ENCODE measurements at regions not wholly inside any gene's neighbourhood (a gene's known extent, or its start where the extent isn't known, plus 50 kb on each side); places are given as distances from the start of the nearest gene placed in this dataset.

- Mint-ChIP-seq H3K4me1 (ENCODE audit: low read depth, unreplicated experiment) (no peaks in the 10 kb centered on the region), H3K27ac (ENCODE audit: unreplicated experiment) (no peak overlapping the region), H3K9me3 (ENCODE audit: unreplicated experiment) (no peaks in the 10 kb centered on the region), H3K4me3 (ENCODE audit: unreplicated experiment) (no peak overlapping the region), H3K36me3 (ENCODE audit: low read depth, unreplicated experiment) (no peaks in the 10 kb centered on the region), H3K27me3 (ENCODE audit: low read depth, unreplicated experiment) (peaks cover 2% of the 10 kb centered on the region)
- Histone ChIP-seq H3K4me1 (ENCODE audit: insufficient read depth, low read length) (no peaks in the 10 kb centered on the region), H3K27me3 (ENCODE audit: insufficient read depth, low read length) (no peaks in the 10 kb centered on the region), H3K9ac (ENCODE audit: low read length) (no peak overlapping the region), H3K4me3 (ENCODE audit: insufficient read depth, low read depth, low read length) (no peak overlapping the region), H4K20me1 (ENCODE audit: insufficient read depth, low read length) (no peaks in the 10 kb centered on the region), H3K4me2 (ENCODE audit: low read length) (no peak overlapping the region), H3K9me3 (ENCODE audit: insufficient read depth, low read depth, low read length) (no peaks in the 10 kb centered on the region), H2AFZ (ENCODE audit: low read depth, low read length) (no peak overlapping the region), H3K79me2 (ENCODE audit: insufficient read depth, low read length) (no peaks in the 10 kb centered on the region), H3K27ac (ENCODE audit: low read depth, low read length) (no peak overlapping the region), H3K36me3 (ENCODE audit: insufficient read depth, low read length) (no peaks in the 10 kb centered on the region)
- TF ChIP-seq, protein P1, sequence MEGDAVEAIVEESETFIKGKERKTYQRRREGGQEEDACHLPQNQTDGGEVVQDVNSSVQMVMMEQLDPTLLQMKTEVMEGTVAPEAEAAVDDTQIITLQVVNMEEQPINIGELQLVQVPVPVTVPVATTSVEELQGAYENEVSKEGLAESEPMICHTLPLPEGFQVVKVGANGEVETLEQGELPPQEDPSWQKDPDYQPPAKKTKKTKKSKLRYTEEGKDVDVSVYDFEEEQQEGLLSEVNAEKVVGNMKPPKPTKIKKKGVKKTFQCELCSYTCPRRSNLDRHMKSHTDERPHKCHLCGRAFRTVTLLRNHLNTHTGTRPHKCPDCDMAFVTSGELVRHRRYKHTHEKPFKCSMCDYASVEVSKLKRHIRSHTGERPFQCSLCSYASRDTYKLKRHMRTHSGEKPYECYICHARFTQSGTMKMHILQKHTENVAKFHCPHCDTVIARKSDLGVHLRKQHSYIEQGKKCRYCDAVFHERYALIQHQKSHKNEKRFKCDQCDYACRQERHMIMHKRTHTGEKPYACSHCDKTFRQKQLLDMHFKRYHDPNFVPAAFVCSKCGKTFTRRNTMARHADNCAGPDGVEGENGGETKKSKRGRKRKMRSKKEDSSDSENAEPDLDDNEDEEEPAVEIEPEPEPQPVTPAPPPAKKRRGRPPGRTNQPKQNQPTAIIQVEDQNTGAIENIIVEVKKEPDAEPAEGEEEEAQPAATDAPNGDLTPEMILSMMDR (IDR thresholded peaks at IDR 0.05; ENCODE audit: insufficient read depth, low read depth, low read length) = no peak
- no peak for TF ChIP-seq EZH2 (IDR thresholded peaks at IDR 0.05; ENCODE audit: insufficient read depth, low read length)
- FAIRE-seq (no peak), DNase-seq (ENCODE audit: low read depth) (no peak)
Observed at GRCh38 chr6:93621442-93621841, 202.1 kb upstream of the EPHA7 start.

DNA sequence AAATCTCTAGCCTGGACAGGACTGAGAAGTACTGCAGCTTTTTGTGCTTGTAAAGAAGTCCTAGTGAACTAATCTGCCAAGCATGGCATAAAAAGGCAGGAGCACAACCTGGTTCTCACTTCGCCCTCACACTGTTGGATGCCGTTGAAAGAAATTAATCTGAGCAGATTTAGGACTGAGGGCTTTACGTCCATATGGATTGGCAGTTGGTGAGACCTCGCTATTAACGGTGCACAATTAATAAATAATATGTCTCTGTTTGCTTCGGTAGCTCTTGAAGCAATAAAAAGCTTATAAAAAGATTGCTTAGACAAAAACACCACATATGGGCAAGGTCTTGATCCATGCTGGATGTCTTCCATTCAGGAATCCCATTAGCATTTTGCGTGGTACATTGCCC lies 185.6 kb upstream of the EPHA7 start:
- Mint-ChIP-seq H3K4me1 (ENCODE audit: low read depth, unreplicated experiment) (no peaks in the 10 kb centered on the region), H3K4me3 (ENCODE audit: unreplicated experiment) (no peak overlapping the region), H3K36me3 (ENCODE audit: low read depth, unreplicated experiment) (no peaks in the 10 kb centered on the region), H3K27me3 (ENCODE audit: low read depth, unreplicated experiment) (no peaks in the 10 kb centered on the region), H3K27ac (ENCODE audit: unreplicated experiment) (no peak overlapping the region), H3K9me3 (ENCODE audit: unreplicated experiment) (no peaks in the 10 kb centered on the region)
- H3K79me2 ChIP-seq (ENCODE audit: insufficient read depth, low read length) = no peaks in the 10 kb centered on the region
- FAIRE-seq = no peak
- H3K9me3 ChIP-seq (ENCODE audit: insufficient read depth, low read depth, low read length) = no peaks in the 10 kb centered on the region
- H3K27ac ChIP-seq (ENCODE audit: low read depth, low read length) = no peak overlapping the region
- H4K20me1 ChIP-seq (ENCODE audit: insufficient read depth, low read length) = no peaks in the 10 kb centered on the region
- DNase-seq (ENCODE audit: low read depth) = no peak
- no peak overlapping the region for H3K4me3 ChIP-seq (ENCODE audit: insufficient read depth, low read depth, low read length)
- TF ChIP-seq, protein P1 (IDR thresholded peaks at IDR 0.05; ENCODE audit: insufficient read depth, low read depth, low read length) = no peak
- no peak for TF ChIP-seq EZH2 (IDR thresholded peaks at IDR 0.05; ENCODE audit: insufficient read depth, low read length)
- H3K27me3 ChIP-seq (ENCODE audit: insufficient read depth, low read length) = no peaks in the 10 kb centered on the region
- peak overlapping the region; percentile 21 for H2AFZ ChIP-seq (ENCODE audit: low read depth, low read length)
- no peak overlapping the region for H3K4me2 ChIP-seq (ENCODE audit: low read length)
- no peaks in the 10 kb centered on the region for H3K4me1 ChIP-seq (ENCODE audit: insufficient read depth, low read length)
- no peaks in the 10 kb centered on the region for H3K36me3 ChIP-seq (ENCODE audit: insufficient read depth, low read length)
- no peak overlapping the region for H3K9ac ChIP-seq (ENCODE audit: low read length)

GRCh38 chr6:93592417-93592816 lies 173.1 kb upstream of the EPHA7 start:
- Histone ChIP-seq H2AFZ (ENCODE audit: low read depth, low read length) (no peak overlapping the region), H3K79me2 (ENCODE audit: insufficient read depth, low read length) (no peaks in the 10 kb centered on the region), H3K4me2 (ENCODE audit: low read length) (no peak overlapping the region), H4K20me1 (ENCODE audit: insufficient read depth, low read length) (no peaks in the 10 kb centered on the region), H3K9ac (ENCODE audit: low read length) (no peak overlapping the region), H3K4me1 (ENCODE audit: insufficient read depth, low read length) (no peaks in the 10 kb centered on the region), H3K4me3 (ENCODE audit: insufficient read depth, low read depth, low read length) (no peak overlapping the region), H3K27me3 (ENCODE audit: insufficient read depth, low read length) (no peaks in the 10 kb centered on the region), H3K36me3 (ENCODE audit: insufficient read depth, low read length) (no peaks in the 10 kb centered on the region), H3K27ac (ENCODE audit: low read depth, low read length) (no peak overlapping the region), H3K9me3 (ENCODE audit: insufficient read depth, low read depth, low read length) (no peaks in the 10 kb centered on the region)
- TF ChIP-seq, protein P1 (IDR thresholded peaks at IDR 0.05; ENCODE audit: insufficient read depth, low read depth, low read length) = no peak
- no peak for TF ChIP-seq EZH2 (IDR thresholded peaks at IDR 0.05; ENCODE audit: insufficient read depth, low read length)
- Mint-ChIP-seq H3K36me3 (ENCODE audit: low read depth, unreplicated experiment) (no peaks in the 10 kb centered on the region), H3K9me3 (ENCODE audit: unreplicated experiment) (no peaks in the 10 kb centered on the region), H3K27ac (ENCODE audit: unreplicated experiment) (no peak overlapping the region), H3K4me3 (ENCODE audit: unreplicated experiment) (no peak overlapping the region), H3K4me1 (ENCODE audit: low read depth, unreplicated experiment) (no peaks in the 10 kb centered on the region), H3K27me3 (ENCODE audit: low read depth, unreplicated experiment) (no peaks in the 10 kb centered on the region)
- no peak for FAIRE-seq
- DNase-seq (ENCODE audit: low read depth) = no peak

All from astrocyte (in vitro differentiated cells and primary cell).